ENCODE measurements at regions not wholly inside any gene's neighbourhood (a gene's known extent, or its start where the extent isn't known, plus 50 kb on each side); places are given as distances from the start of the nearest gene placed in this dataset.

DNA sequence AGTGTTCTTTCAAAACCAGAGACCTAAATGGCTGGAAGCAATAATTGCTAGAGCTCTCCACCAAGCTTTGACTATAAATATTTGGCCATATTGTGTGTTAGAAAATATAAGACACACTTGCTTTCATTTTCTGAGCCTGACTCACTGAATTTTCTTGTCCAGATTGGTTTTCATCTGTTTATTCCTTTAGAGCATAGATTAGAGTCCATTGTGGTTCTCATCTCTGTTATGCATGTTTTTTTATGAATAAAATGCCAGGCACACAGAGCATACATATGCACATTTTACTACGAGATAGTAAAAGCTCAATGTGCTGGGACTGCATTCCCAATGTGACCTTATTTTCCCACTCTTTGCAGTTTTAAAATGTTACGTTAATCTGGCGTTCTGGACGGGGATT is 115.3 kb upstream of the MLIP start:
- TF ChIP-seq, protein P1, sequence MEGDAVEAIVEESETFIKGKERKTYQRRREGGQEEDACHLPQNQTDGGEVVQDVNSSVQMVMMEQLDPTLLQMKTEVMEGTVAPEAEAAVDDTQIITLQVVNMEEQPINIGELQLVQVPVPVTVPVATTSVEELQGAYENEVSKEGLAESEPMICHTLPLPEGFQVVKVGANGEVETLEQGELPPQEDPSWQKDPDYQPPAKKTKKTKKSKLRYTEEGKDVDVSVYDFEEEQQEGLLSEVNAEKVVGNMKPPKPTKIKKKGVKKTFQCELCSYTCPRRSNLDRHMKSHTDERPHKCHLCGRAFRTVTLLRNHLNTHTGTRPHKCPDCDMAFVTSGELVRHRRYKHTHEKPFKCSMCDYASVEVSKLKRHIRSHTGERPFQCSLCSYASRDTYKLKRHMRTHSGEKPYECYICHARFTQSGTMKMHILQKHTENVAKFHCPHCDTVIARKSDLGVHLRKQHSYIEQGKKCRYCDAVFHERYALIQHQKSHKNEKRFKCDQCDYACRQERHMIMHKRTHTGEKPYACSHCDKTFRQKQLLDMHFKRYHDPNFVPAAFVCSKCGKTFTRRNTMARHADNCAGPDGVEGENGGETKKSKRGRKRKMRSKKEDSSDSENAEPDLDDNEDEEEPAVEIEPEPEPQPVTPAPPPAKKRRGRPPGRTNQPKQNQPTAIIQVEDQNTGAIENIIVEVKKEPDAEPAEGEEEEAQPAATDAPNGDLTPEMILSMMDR (IDR thresholded peaks at IDR 0.05), result no peak
- H3K36me3 ChIP-seq, result no peaks in the 10 kb centered on the region
- intact Hi-C loops (cut with DNase I; ENCODE audit: low total_unique reads), result no loop called here
- no peaks in the 10 kb centered on the region for H3K27me3 ChIP-seq
- no peaks in the 10 kb centered on the region for H3K9me3 ChIP-seq
- no peak overlapping the region for H3K27ac ChIP-seq
- no peak for DNase-seq
- no peaks in the 10 kb centered on the region for H3K4me1 ChIP-seq
- no peak overlapping the region for H3K4me3 ChIP-seq

DNA sequence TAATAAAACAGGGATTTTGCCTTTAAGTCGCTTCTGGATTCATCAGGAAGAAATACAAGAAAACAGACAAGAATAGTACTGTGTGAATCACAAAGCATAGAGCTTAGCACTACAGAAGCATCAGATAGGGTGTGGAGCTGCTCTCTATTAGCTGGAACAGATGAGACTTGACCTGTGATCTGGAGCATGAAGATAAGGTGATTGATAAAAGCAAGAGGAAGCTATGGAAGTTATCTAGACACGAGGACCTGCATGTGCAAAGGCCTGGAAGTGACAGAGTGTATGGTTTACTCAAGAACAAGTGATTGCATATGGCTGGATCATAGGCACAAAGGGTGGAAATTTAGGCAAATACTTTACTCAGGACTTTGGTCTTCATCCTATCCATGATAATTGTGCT is 112.9 kb upstream of the MLIP start:
- DNase-seq, result no peak
- no peaks in the 10 kb centered on the region for H3K36me3 ChIP-seq
- H3K9me3 ChIP-seq, result no peaks in the 10 kb centered on the region
- H3K27me3 ChIP-seq, result no peaks in the 10 kb centered on the region
- intact Hi-C loops (cut with DNase I; ENCODE audit: low total_unique reads), result no loop called here
- peaks cover 0 to 3% (median 0%) of the 10 kb centered on the region in 4 donors for H3K4me1 ChIP-seq
- no peak overlapping the region for H3K4me3 ChIP-seq
- H3K27ac ChIP-seq, result no peak overlapping the region
- TF ChIP-seq, protein P1 (IDR thresholded peaks at IDR 0.05), result no peak

DNA sequence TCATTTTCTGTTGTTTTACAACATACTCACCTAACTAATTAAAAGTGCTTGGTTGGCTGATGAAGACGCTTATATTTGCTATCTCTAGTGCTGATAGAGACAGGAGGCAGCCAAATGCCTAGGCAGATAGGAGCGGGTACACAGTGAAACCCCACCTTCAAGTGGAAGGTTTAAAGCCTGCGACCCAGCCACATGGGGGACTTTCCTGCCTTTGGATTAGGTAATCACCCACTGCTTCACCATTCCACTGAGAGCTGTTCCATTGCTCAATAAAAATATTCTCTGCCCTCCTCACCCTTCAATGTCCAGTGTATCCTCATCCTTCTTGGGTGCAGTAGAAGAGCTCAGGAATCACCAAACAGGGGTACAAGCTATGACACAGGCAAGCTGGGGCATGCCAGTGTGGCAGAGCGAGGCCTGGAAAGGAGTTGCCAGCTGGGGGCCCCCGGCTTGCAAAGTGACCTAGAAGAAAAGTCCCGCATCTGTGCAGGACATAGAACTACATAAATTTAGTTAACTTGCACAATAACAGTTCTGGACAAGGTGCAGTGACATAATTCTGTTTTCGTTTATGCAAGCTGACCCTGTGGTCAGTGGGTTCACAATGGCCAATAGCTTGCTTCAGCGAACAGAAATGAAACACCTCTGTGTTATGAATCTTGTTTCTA is 112.0 kb upstream of the MLIP start:
- Histone ChIP-seq H3K4me1 (peaks cover 0 to 5% (median 0%) of the 10 kb centered on the region in 4 donors), H3K4me3 (no peak overlapping the region), H3K27me3 (no peaks in the 10 kb centered on the region), H3K36me3 (no peaks in the 10 kb centered on the region), H3K27ac (no peak overlapping the region), H3K9me3 (no peaks in the 10 kb centered on the region)
- intact Hi-C loops (cut with DNase I; ENCODE audit: low total_unique reads), result no loop called here
- TF ChIP-seq, protein P1 (IDR thresholded peaks at IDR 0.05), result no peak
- DNase-seq, result no peak

DNA sequence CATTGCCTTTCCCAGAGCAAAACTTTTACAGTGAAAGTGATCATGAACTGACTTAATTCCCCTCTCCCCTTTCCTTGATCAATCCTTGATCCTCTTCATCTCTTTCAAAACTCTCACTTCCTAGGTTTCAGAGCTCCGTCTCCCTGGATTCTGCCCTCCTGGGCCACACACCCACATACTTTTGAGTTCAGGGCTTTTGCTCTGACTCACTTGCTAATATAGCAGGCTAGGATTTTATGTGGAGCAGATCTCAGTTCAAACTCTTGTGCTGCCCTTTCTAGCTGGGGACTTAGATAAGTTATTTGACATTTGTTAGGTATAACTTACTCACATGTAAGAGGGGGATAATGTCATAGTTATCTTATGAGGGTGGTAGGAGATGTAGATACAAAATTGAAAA is 109.1 kb upstream of the MLIP start:
- no peaks in the 10 kb centered on the region for H3K36me3 ChIP-seq
- H3K9me3 ChIP-seq, result no peaks in the 10 kb centered on the region
- H3K4me1 ChIP-seq, result peaks cover 0 to 5% (median 0%) of the 10 kb centered on the region in 4 donors
- H3K4me3 ChIP-seq, result no peak overlapping the region
- intact Hi-C loops (cut with DNase I; ENCODE audit: low total_unique reads), result no loop called here
- TF ChIP-seq, protein P1 (IDR thresholded peaks at IDR 0.05), result no peak
- H3K27ac ChIP-seq, result no peak overlapping the region
- no peaks in the 10 kb centered on the region for H3K27me3 ChIP-seq
- no peak for DNase-seq

DNA sequence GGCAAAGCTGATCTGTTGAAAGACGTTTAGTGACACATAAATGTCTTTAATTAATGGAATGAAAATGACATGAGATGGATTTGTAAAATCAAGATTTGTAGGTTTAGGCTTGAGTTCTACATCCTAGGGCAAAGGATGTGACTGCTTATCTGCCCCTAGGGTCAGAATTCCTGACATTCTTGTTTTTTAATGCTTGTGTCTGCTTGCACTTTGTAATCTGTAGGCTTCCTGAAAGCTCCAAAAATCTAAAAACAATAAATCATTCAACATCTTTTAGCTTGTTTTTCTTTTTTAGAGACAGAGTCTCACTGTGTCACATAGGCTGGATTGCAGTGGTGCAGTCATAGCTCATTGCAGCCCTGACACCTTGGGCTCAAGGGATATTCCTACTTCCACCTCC is 107.9 kb upstream of the MLIP start:
- TF ChIP-seq, protein P1 (IDR thresholded peaks at IDR 0.05), result no peak
- no peaks in the 10 kb centered on the region for H3K9me3 ChIP-seq
- H3K27me3 ChIP-seq, result no peaks in the 10 kb centered on the region
- no peaks in the 10 kb centered on the region for H3K36me3 ChIP-seq
- no peak for DNase-seq
- H3K27ac ChIP-seq, result no peak overlapping the region
- no peak overlapping the region for H3K4me3 ChIP-seq
- intact Hi-C loops (cut with DNase I; ENCODE audit: low total_unique reads), result no loop called here
- H3K4me1 ChIP-seq, result peaks cover 0 to 5% (median 0%) of the 10 kb centered on the region in 4 donors

DNA sequence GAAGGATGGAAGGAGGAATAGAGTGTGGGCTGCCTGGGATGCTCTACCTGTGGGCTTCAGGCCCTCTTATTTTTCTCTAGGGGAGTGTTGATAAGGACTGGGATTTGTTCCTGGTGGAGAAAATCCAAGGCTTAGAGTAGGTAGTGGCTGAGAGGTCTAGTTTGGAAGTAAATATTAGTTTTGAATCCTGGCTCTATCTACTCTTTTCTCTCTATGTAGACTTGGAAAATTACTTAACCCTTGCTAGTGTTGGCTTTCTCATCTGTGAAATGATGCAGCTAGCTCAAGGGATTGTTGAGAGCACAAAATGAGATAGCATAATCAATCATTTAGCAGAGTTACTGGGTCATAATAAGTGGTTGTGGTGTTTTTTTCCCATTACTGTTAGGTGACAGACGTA is 102.7 kb upstream of the MLIP start:
- intact Hi-C loops (cut with DNase I; ENCODE audit: low total_unique reads), result no loop called here
- Histone ChIP-seq H3K4me1 (peaks cover 0 to 28% (median 7%) of the 10 kb centered on the region in 4 donors), H3K4me3 (no peak overlapping the region), H3K9me3 (no peaks in the 10 kb centered on the region), H3K27me3 (no peaks in the 10 kb centered on the region), H3K27ac (no peak overlapping the region), H3K36me3 (no peaks in the 10 kb centered on the region)
- TF ChIP-seq, protein P1 (IDR thresholded peaks at IDR 0.05), result no peak
- no peak for DNase-seq

Data from tibial artery (tissue), 4 donors.